ENCODE measurements at regions not wholly inside any gene's neighbourhood (a gene's known extent, or its start where the extent isn't known, plus 50 kb on each side); places are given as distances from the start of the nearest gene placed in this dataset.
"Not testable (repeated sequence)": the region's sequence is repeated elsewhere in the genome, so short reads cannot be mapped to it uniquely, and the experiment has no call there.

GRCh38 chr5:39934830-39935229 lies 510.1 kb upstream of the DAB2 start:
- FAIRE-seq (no peak), DNase-seq (ENCODE audit: low read depth) (no peak)
- H3K36me3 ChIP-seq (ENCODE audit: control insufficient read depth, insufficient read depth, low read length), result no peaks in the 10 kb centered on the region
- H3K27me3 ChIP-seq (ENCODE audit: control insufficient read depth, insufficient read depth, low read length), result no peaks in the 10 kb centered on the region
- no peak overlapping the region for H3K4me3 ChIP-seq (ENCODE audit: low read depth, low read length)
- TF ChIP-seq CTCF (IDR thresholded peaks at IDR 0.05; ENCODE audit: insufficient read depth, low read length, severe bottlenecking), result no peak

GRCh38 chr5:39933061-39933460 lies 508.3 kb upstream of the DAB2 start:
- DNase-seq (ENCODE audit: low read depth) (no peak), FAIRE-seq (no peak)
- no peaks in the 10 kb centered on the region for H3K27me3 ChIP-seq (ENCODE audit: control insufficient read depth, insufficient read depth, low read length)
- no peak overlapping the region for H3K4me3 ChIP-seq (ENCODE audit: low read depth, low read length)
- H3K36me3 ChIP-seq (ENCODE audit: control insufficient read depth, insufficient read depth, low read length), result no peaks in the 10 kb centered on the region
- TF ChIP-seq CTCF (IDR thresholded peaks at IDR 0.05; ENCODE audit: insufficient read depth, low read length, severe bottlenecking), result no peak

GRCh38 chr5:39928709-39929108 lies 503.9 kb upstream of the DAB2 start:
- FAIRE-seq (no peak), DNase-seq (ENCODE audit: low read depth) (no peak)
- H3K4me3 ChIP-seq (ENCODE audit: low read depth, low read length), result no peak overlapping the region
- H3K36me3 ChIP-seq (ENCODE audit: control insufficient read depth, insufficient read depth, low read length), result no peaks in the 10 kb centered on the region
- H3K27me3 ChIP-seq (ENCODE audit: control insufficient read depth, insufficient read depth, low read length), result no peaks in the 10 kb centered on the region
- TF ChIP-seq CTCF (IDR thresholded peaks at IDR 0.05; ENCODE audit: insufficient read depth, low read length, severe bottlenecking), result no peak

GRCh38 chr5:39919876-39920275 lies 495.1 kb upstream of the DAB2 start:
- DNase-seq (ENCODE audit: low read depth) (no peak), FAIRE-seq (no peak)
- no peak overlapping the region for H3K4me3 ChIP-seq (ENCODE audit: low read depth, low read length)
- H3K27me3 ChIP-seq (ENCODE audit: control insufficient read depth, insufficient read depth, low read length), result no peaks in the 10 kb centered on the region
- no peaks in the 10 kb centered on the region for H3K36me3 ChIP-seq (ENCODE audit: control insufficient read depth, insufficient read depth, low read length)
- no peak for TF ChIP-seq CTCF (IDR thresholded peaks at IDR 0.05; ENCODE audit: insufficient read depth, low read length, severe bottlenecking)

- FAIRE-seq (no peak), DNase-seq (ENCODE audit: low read depth) (no peak)
- no peaks in the 10 kb centered on the region for H3K27me3 ChIP-seq (ENCODE audit: control insufficient read depth, insufficient read depth, low read length)
- H3K4me3 ChIP-seq (ENCODE audit: low read depth, low read length), result no peak overlapping the region
- no peaks in the 10 kb centered on the region for H3K36me3 ChIP-seq (ENCODE audit: control insufficient read depth, insufficient read depth, low read length)
- no peak for TF ChIP-seq CTCF (IDR thresholded peaks at IDR 0.05; ENCODE audit: insufficient read depth, low read length, severe bottlenecking)
These were observed 488.1 kb upstream of the DAB2 start for GRCh38 chr5:39912906-39913305.

- not testable (repeated sequence) for H3K36me3 ChIP-seq (ENCODE audit: control insufficient read depth, insufficient read depth, low read length); H3K27me3 ChIP-seq (ENCODE audit: control insufficient read depth, insufficient read depth, low read length); FAIRE-seq; H3K4me3 ChIP-seq (ENCODE audit: low read depth, low read length)
- DNase-seq (ENCODE audit: low read depth), result peak; percentile 43
These were observed 482.6 kb upstream of the DAB2 start for GRCh38 chr5:39907267-39907951.

All from bronchial epithelial cell (primary cell).